Skin epidermis (tissue), 12 donors: ENCODE measurements at regions not wholly inside any gene's neighbourhood (a gene's known extent, or its start where the extent isn't known, plus 50 kb on each side); places are given as distances from the start of the nearest gene placed in this dataset.

Experiments used
- H3K27ac ChIP-seq, 21 experiments: fragments of 200-600 bp; sonication (generic) in 11 of 21; one replicate each; pipeline ENCODE4 v1.5.0; 2020; ENCODE audit warnings: mild to moderate bottlenecking in 3 of 21, inconsistent platforms in 2 of 21, moderate library complexity in 2 of 21
- H3K4me3 ChIP-seq, 7 experiments: fragments of 200-600 bp; sonication (generic) in 2 of 7; one replicate each; pipeline ENCODE4 v1.5.0; 2020; ENCODE audit warnings: inconsistent platforms in 2 of 7, mild to moderate bottlenecking in 2 of 7, moderate library complexity in 1 of 7

- H3K4me3 ChIP-seq = no peak overlapping the region
- H3K27ac ChIP-seq = no peak overlapping the region
These were observed 500.5 kb downstream of the CCDC85A start for GRCh38 chr2:56684327-56684726.

GRCh38 chr2:56685205-56685604, 501.4 kb downstream of the CCDC85A start:
- H3K4me3 ChIP-seq = no peak overlapping the region
- no peak overlapping the region for H3K27ac ChIP-seq

GRCh38 chr2:56687169-56687568, 503.4 kb downstream of the CCDC85A start:
- Histone ChIP-seq H3K4me3 (no peak overlapping the region), H3K27ac (no peak overlapping the region)

- no peak overlapping the region for H3K27ac ChIP-seq
- no peak overlapping the region for H3K4me3 ChIP-seq
These were observed 504.9 kb downstream of the CCDC85A start for GRCh38 chr2:56688661-56689060.

GRCh38 chr2:56693501-56693900, 509.7 kb downstream of the CCDC85A start:
- Histone ChIP-seq H3K4me3 (no peak overlapping the region), H3K27ac (no peak overlapping the region)

- no peak overlapping the region for H3K4me3 ChIP-seq
- no peak overlapping the region for H3K27ac ChIP-seq
These were observed 519.2 kb downstream of the CCDC85A start for GRCh38 chr2:56703001-56703400.

- H3K27ac ChIP-seq = no peak overlapping the region
These were observed 521.9 kb downstream of the CCDC85A start for GRCh38 chr2:56705713-56706112.

GRCh38 chr2:56707218-56707617, 523.4 kb downstream of the CCDC85A start:
- H3K27ac ChIP-seq = no peak overlapping the region
- H3K4me3 ChIP-seq = no peak overlapping the region

More at GRCh38 chr2:56705713-56706112, 521.9 kb downstream of the CCDC85A start:
- H3K4me3 ChIP-seq = no peak overlapping the region

GRCh38 chr2:56707650-56708049, 523.9 kb downstream of the CCDC85A start:
- no peak overlapping the region for H3K4me3 ChIP-seq
- H3K27ac ChIP-seq = no peak overlapping the region

GRCh38 chr2:56709181-56709580, 525.4 kb downstream of the CCDC85A start:
- no peak overlapping the region for H3K27ac ChIP-seq
- H3K4me3 ChIP-seq = no peak overlapping the region

- no peak overlapping the region for H3K27ac ChIP-seq
These were observed 529.4 kb downstream of the CCDC85A start for GRCh38 chr2:56713161-56713676.

GRCh38 chr2:56713978-56714377, 530.2 kb downstream of the CCDC85A start:
- Histone ChIP-seq H3K27ac (no peak overlapping the region), H3K4me3 (no peak overlapping the region)

More at GRCh38 chr2:56713161-56713676, 529.4 kb downstream of the CCDC85A start:
- no peak overlapping the region for H3K4me3 ChIP-seq

GRCh38 chr2:56714400-56714799, 530.6 kb downstream of the CCDC85A start:
- H3K27ac ChIP-seq = no peak overlapping the region
- no peak overlapping the region for H3K4me3 ChIP-seq

GRCh38 chr2:56715683-56716082, 531.9 kb downstream of the CCDC85A start:
- Histone ChIP-seq H3K27ac (no peak overlapping the region), H3K4me3 (no peak overlapping the region)

GRCh38 chr2:56718413-56718812, 534.6 kb downstream of the CCDC85A start:
- Histone ChIP-seq H3K27ac (no peak overlapping the region), H3K4me3 (no peak overlapping the region)

GRCh38 chr2:56729212-56729611, 545.4 kb downstream of the CCDC85A start:
- H3K4me3 ChIP-seq = no peak overlapping the region
- no peak overlapping the region for H3K27ac ChIP-seq

- no peak overlapping the region for H3K27ac ChIP-seq
- no peak overlapping the region for H3K4me3 ChIP-seq
These were observed 549.2 kb downstream of the CCDC85A start for GRCh38 chr2:56732946-56733345.

GRCh38 chr2:56739413-56739812, 555.6 kb downstream of the CCDC85A start:
- Histone ChIP-seq H3K4me3 (no peak overlapping the region), H3K27ac (no peak overlapping the region)

- Histone ChIP-seq H3K27ac (no peak overlapping the region), H3K4me3 (no peak overlapping the region)
These were observed 557.9 kb downstream of the CCDC85A start for GRCh38 chr2:56741601-56742102.

- H3K4me3 ChIP-seq = no peak overlapping the region
- no peak overlapping the region for H3K27ac ChIP-seq
These were observed 560.0 kb downstream of the CCDC85A start for GRCh38 chr2:56743807-56744206.

- H3K27ac ChIP-seq = no peak overlapping the region
These were observed 565.5 kb downstream of the CCDC85A start for GRCh38 chr2:56749152-56749752.

GRCh38 chr2:56753182-56753581, 569.4 kb downstream of the CCDC85A start:
- Histone ChIP-seq H3K27ac (no peak overlapping the region), H3K4me3 (no peak overlapping the region)

More at GRCh38 chr2:56749152-56749752, 565.5 kb downstream of the CCDC85A start:
- no peak overlapping the region for H3K4me3 ChIP-seq
